OCI-M2 (cell line): ENCODE measurements at regions not wholly inside any gene's neighbourhood (a gene's known extent, or its start where the extent isn't known, plus 50 kb on each side); places are given as distances from the start of the nearest gene placed in this dataset.

ENCODE experiments used
- DNase-seq: peaks from one replicate; lab custom pipeline; 2025; ENCODE audit not compliant: unreplicated experiment; lab: John Stamatoyannopoulos, UW

GRCh38 chr4:59068722-59069418 lies 1958.7 kb upstream of the IGFBP7 start:
- no peak for DNase-seq

- no peak for DNase-seq
These were observed 1976.2 kb upstream of the IGFBP7 start for GRCh38 chr4:59086410-59086809.

GRCh38 chr4:59091146-59092142 lies 1981.3 kb upstream of the IGFBP7 start:
- DNase-seq: no peak

- no peak for DNase-seq
These were observed 1984.3 kb upstream of the IGFBP7 start for GRCh38 chr4:59094505-59094904.

- no peak for DNase-seq
These were observed 1992.1 kb upstream of the IGFBP7 start for GRCh38 chr4:59102311-59102710.

GRCh38 chr4:59120287-59120814 lies 2010.2 kb upstream of the IGFBP7 start:
- DNase-seq: no peak

- no peak for DNase-seq
These were observed 2012.4 kb upstream of the IGFBP7 start for GRCh38 chr4:59122626-59123025.

- no peak for DNase-seq
These were observed 2016.0 kb upstream of the IGFBP7 start for GRCh38 chr4:59126159-59126558.

- no peak for DNase-seq
These were observed 2016.8 kb upstream of the IGFBP7 start for GRCh38 chr4:59127006-59127405.

- no peak for DNase-seq
These were observed 2017.6 kb upstream of the IGFBP7 start for GRCh38 chr4:59127743-59128142.

- DNase-seq: no peak
These were observed 2025.2 kb upstream of the IGFBP7 start for GRCh38 chr4:59135248-59135985.

GRCh38 chr4:59161249-59161648 lies 2038.9 kb upstream of the ADGRL3 start:
- DNase-seq: no peak

GRCh38 chr4:59175617-59176016 lies 2024.5 kb upstream of the ADGRL3 start:
- DNase-seq: no peak

GRCh38 chr4:59179372-59179771 lies 2020.8 kb upstream of the ADGRL3 start:
- DNase-seq: no peak

- no peak for DNase-seq
These were observed 2020.0 kb upstream of the ADGRL3 start for GRCh38 chr4:59180161-59180560.

GRCh38 chr4:59180969-59181368 lies 2019.2 kb upstream of the ADGRL3 start:
- DNase-seq: no peak

GRCh38 chr4:59195839-59196238 lies 2004.3 kb upstream of the ADGRL3 start:
- DNase-seq: no peak

GRCh38 chr4:59200992-59201391 lies 1999.1 kb upstream of the ADGRL3 start:
- DNase-seq: no peak

GRCh38 chr4:59217910-59218631 lies 1982.1 kb upstream of the ADGRL3 start:
- no peak for DNase-seq

GRCh38 chr4:59222221-59222620 lies 1977.9 kb upstream of the ADGRL3 start:
- no peak for DNase-seq
